Loucy (cell line): ENCODE measurements at regions not wholly inside any gene's neighbourhood (a gene's known extent, or its start where the extent isn't known, plus 50 kb on each side); places are given as distances from the start of the nearest gene placed in this dataset.

Experiments used
- H2AFZ ChIP-seq: fragments of 200-600 bp; sonication (generic); 2 replicates; pipeline ENCODE4 v1.6.0; 2016; ENCODE audit warnings: antibody characterized with exemption, mild to moderate bottlenecking, low read length, moderate library complexity
- H3F3A ChIP-seq: fragments of 200-600 bp; 2 replicates; pipeline ENCODE4 v1.6.0; 2016; ENCODE audit warnings: antibody characterized with exemption, low read depth, mild to moderate bottlenecking
- H3K27me3 ChIP-seq: fragments of 200-600 bp; sonication (generic); 2 replicates; pipeline ENCODE4 v1.6.1; 2014; ENCODE audit warnings: low read length, mild to moderate bottlenecking; ENCODE audit not compliant: insufficient read depth, poor library complexity, severe bottlenecking
- H3K36me3 ChIP-seq: fragments of 200-600 bp; sonication (generic); 2 replicates; pipeline ENCODE4 v1.6.1; 2016; ENCODE audit warnings: low read length; ENCODE audit not compliant: insufficient read depth
- H3K4me1 ChIP-seq: fragments of 200-600 bp; sonication (generic); 2 replicates; pipeline ENCODE4 v1.5.1; 2014; ENCODE audit warnings: low read length, mild to moderate bottlenecking; ENCODE audit not compliant: insufficient read depth, poor library complexity, severe bottlenecking
- H3K4me2 ChIP-seq: fragments of 200-600 bp; sonication (generic); 2 replicates; pipeline ENCODE4 v1.6.0; 2014; ENCODE audit warnings: antibody characterized with exemption, low read length, low read depth, mild to moderate bottlenecking; ENCODE audit not compliant: poor library complexity, severe bottlenecking
- H3K4me3 ChIP-seq: fragments of 200-600 bp; sonication (generic); 2 replicates; pipeline ENCODE4 v1.5.1; 2014; ENCODE audit warnings: low read length, mild to moderate bottlenecking, mixed read lengths; ENCODE audit not compliant: poor library complexity, severe bottlenecking
- H3K79me2 ChIP-seq: fragments of 200-600 bp; sonication (generic); 2 replicates; pipeline ENCODE4 v1.6.1; 2014; ENCODE audit warnings: low read length; ENCODE audit not compliant: insufficient read depth
- H3K9ac ChIP-seq: fragments of 200-600 bp; sonication (generic); 2 replicates; pipeline ENCODE4 v1.6.0; 2014; ENCODE audit warnings: mild to moderate bottlenecking, low read depth, low read length, moderate library complexity; ENCODE audit not compliant: poor library complexity, severe bottlenecking
- H3K9me2 ChIP-seq: fragments of 200-600 bp; sonication (generic); replicated peaks from 2 replicates; pipeline ENCODE4 v1.6.1; 2016; ENCODE audit warnings: low read depth, low read length, mixed read lengths
- H3K9me3 ChIP-seq: fragments of 200-600 bp; sonication (generic); 2 replicates; pipeline ENCODE4 v1.6.1; 2014; ENCODE audit warnings: mild to moderate bottlenecking, antibody characterized with exemption, low read length, low read depth; ENCODE audit not compliant: insufficient read depth
- H4K20me1 ChIP-seq: fragments of 200-600 bp; sonication (generic); 2 replicates; pipeline ENCODE4 v1.6.0; 2014; ENCODE audit warnings: antibody characterized with exemption, low read length, mild to moderate bottlenecking; ENCODE audit not compliant: insufficient read depth, poor library complexity, severe bottlenecking
- EZH2phosphoT487 ChIP-seq: fragments of 200-600 bp; IDR thresholded peaks from 2 replicates; pipeline ENCODE4 v1.6.1; 2018; ENCODE audit warnings: antibody characterized with exemption, mild to moderate bottlenecking, moderate library complexity, borderline replicate concordance
- TF ChIP-seq, protein P1 (sequence below): fragments of 200-600 bp; sonication (generic); conservative IDR thresholded peaks from 2 replicates; pipeline ENCODE4 v1.5.1; 2014; ENCODE audit warnings: mild to moderate bottlenecking, antibody characterized with exemption, low read length

DNA sequence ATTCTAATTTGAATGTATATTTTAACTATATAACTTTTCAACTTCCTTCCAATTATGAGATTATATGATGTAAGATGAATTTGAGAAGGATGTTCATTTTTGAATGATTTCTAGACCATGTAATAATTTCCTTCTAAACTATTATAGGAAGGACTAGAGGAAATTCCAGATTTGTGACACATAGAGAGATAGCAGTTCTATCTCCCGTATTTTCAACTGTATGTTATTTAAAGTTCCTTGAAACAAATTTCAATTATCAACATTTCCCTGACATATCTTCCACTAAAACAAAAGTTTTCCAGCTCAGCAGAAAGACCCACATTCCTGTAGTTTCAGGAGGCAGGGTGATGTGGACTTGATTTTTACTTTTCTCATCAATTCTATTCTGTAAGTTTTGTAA is 396.7 kb upstream of the C1orf87 start:
- no peaks in the 10 kb centered on the region for H3K9me3 ChIP-seq
- H3F3A ChIP-seq, result no peaks in the 10 kb centered on the region
- H3K9ac ChIP-seq, result no peak overlapping the region
- no peaks in the 10 kb centered on the region for H4K20me1 ChIP-seq
- no peak for TF ChIP-seq EZH2phosphoT487
- TF ChIP-seq, protein P1, sequence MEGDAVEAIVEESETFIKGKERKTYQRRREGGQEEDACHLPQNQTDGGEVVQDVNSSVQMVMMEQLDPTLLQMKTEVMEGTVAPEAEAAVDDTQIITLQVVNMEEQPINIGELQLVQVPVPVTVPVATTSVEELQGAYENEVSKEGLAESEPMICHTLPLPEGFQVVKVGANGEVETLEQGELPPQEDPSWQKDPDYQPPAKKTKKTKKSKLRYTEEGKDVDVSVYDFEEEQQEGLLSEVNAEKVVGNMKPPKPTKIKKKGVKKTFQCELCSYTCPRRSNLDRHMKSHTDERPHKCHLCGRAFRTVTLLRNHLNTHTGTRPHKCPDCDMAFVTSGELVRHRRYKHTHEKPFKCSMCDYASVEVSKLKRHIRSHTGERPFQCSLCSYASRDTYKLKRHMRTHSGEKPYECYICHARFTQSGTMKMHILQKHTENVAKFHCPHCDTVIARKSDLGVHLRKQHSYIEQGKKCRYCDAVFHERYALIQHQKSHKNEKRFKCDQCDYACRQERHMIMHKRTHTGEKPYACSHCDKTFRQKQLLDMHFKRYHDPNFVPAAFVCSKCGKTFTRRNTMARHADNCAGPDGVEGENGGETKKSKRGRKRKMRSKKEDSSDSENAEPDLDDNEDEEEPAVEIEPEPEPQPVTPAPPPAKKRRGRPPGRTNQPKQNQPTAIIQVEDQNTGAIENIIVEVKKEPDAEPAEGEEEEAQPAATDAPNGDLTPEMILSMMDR, result no peak
- H3K27me3 ChIP-seq, result no peaks in the 10 kb centered on the region
- no peak overlapping the region for H2AFZ ChIP-seq
- no peaks in the 10 kb centered on the region for H3K79me2 ChIP-seq
- no peak overlapping the region for H3K4me3 ChIP-seq
- H3K36me3 ChIP-seq, result no peaks in the 10 kb centered on the region
- no peak overlapping the region for H3K4me2 ChIP-seq
- H3K9me2 ChIP-seq, result no peaks in the 10 kb centered on the region
- no peaks in the 10 kb centered on the region for H3K4me1 ChIP-seq

DNA sequence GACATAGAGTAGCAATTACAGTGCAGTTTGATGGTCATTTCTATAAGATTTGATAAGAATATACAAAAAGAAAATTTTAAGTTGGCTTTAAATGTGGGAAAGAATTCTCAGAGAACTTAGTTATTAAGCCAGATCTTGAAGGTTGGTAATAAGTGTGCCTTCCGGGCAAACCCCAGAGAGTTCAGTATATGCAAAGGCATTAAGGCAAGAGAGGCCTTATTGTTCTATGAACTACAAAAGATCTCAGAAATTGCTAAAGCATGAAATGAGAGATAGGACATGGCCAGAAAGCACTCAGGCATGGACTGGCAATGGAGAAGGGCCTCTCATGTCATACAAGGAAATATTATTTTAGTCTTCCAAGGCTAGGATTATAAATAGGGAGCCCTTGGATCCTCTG is 390.2 kb upstream of the C1orf87 start:
- Histone ChIP-seq H4K20me1 (no peaks in the 10 kb centered on the region), H3K4me3 (no peak overlapping the region), H3K4me2 (no peak overlapping the region), H3F3A (no peaks in the 10 kb centered on the region), H3K9me3 (no peaks in the 10 kb centered on the region), H3K9me2 (no peaks in the 10 kb centered on the region), H3K36me3 (no peaks in the 10 kb centered on the region), H3K4me1 (no peaks in the 10 kb centered on the region), H2AFZ (no peak overlapping the region), H3K27me3 (no peaks in the 10 kb centered on the region), H3K9ac (no peak overlapping the region), H3K79me2 (no peaks in the 10 kb centered on the region)
- TF ChIP-seq, protein P1, result no peak
- TF ChIP-seq EZH2phosphoT487, result no peak

DNA sequence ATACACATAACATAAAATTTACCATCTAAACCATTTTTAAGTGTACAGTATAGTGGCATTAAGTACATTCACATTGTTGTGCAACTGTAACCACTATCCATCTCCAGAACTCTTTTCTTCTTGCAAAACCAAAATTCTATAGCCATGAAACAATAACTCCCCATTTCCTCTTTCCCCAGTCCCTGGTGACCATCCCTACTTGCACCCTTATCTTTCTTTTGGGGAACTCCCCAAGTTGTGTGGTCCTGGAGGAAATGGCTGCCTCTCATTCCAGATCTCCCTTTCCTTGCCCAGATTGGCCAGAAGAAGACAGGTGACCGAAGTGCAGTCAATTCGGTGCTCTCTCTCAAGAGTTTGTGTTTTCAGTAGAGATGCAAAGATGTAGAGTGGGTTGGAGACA is 389.6 kb upstream of the C1orf87 start:
- Histone ChIP-seq H3K79me2 (no peaks in the 10 kb centered on the region), H3F3A (no peaks in the 10 kb centered on the region), H3K9ac (no peak overlapping the region), H3K36me3 (no peaks in the 10 kb centered on the region), H4K20me1 (no peaks in the 10 kb centered on the region), H3K4me3 (no peak overlapping the region), H3K9me3 (no peaks in the 10 kb centered on the region), H3K9me2 (no peaks in the 10 kb centered on the region), H2AFZ (no peak overlapping the region), H3K27me3 (no peaks in the 10 kb centered on the region), H3K4me1 (no peaks in the 10 kb centered on the region), H3K4me2 (no peak overlapping the region)
- TF ChIP-seq EZH2phosphoT487, result no peak
- TF ChIP-seq, protein P1, result no peak
